Liver (tissue), 3 donors: ENCODE measurements at regions not wholly inside any gene's neighbourhood (a gene's known extent, or its start where the extent isn't known, plus 50 kb on each side); places are given as distances from the start of the nearest gene placed in this dataset.

Source experiments
- ATF3 ChIP-seq: IDR thresholded peaks from 2 replicates; pipeline ENCODE4 v1.6.1; 2016; ENCODE audit warnings: antibody characterized with exemption
- CTCF ChIP-seq: fragments of 150-350 bp; IDR thresholded peaks from 2 replicates; pipeline ENCODE4 v1.5.1; 2017; ENCODE audit warnings: improper control_type of control experiment, low read depth, low read length; ENCODE audit not compliant: missing input control
- EGR1 ChIP-seq, 2 donors: IDR thresholded peaks; 2 replicates each; pipeline ENCODE4 v1.6.1; 2016 to 2018; ENCODE audit warnings: antibody characterized with exemption in 2 of 2, low read depth in 2 of 2
- FOXA1 ChIP-seq: IDR thresholded peaks from 2 replicates; pipeline ENCODE4 v1.6.1; 2016; ENCODE audit warnings: antibody characterized with exemption
- HNF4G ChIP-seq: IDR thresholded peaks from 2 replicates; pipeline ENCODE4 v1.6.1; 2016; ENCODE audit warnings: antibody characterized with exemption
- JUND ChIP-seq, 2 donors: IDR thresholded peaks; 2 replicates each; pipeline ENCODE4 v1.6.1; 2016; ENCODE audit warnings: antibody characterized with exemption in 2 of 2
- RAD21 ChIP-seq, 2 donors: IDR thresholded peaks; 2 replicates each; pipeline ENCODE4 v1.6.1; 2016; ENCODE audit warnings: antibody characterized with exemption in 2 of 2, mild to moderate bottlenecking in 2 of 2
- REST ChIP-seq: IDR thresholded peaks from 2 replicates; pipeline ENCODE4 v1.6.1; 2016; ENCODE audit warnings: antibody characterized with exemption, mild to moderate bottlenecking
- RXRA ChIP-seq, 2 donors: IDR thresholded peaks; 2 replicates each; pipeline ENCODE4 v1.6.1; 2017 to 2018; ENCODE audit warnings: antibody characterized with exemption in 2 of 2, mild to moderate bottlenecking in 1 of 2
- YY1 ChIP-seq: IDR thresholded peaks from 2 replicates; pipeline ENCODE4 v1.6.1; 2016; ENCODE audit warnings: antibody characterized with exemption, mild to moderate bottlenecking
- donor health status: healthy.
- donor health status: healthy.

- TF ChIP-seq CTCF (no peak), EGR1 (IDR thresholded peaks at IDR 0.05; ENCODE audit: low read depth in 2 of 2) (no peak), JUND (IDR thresholded peaks at IDR 0.05) (no peak), FOXA1 (no peak), RAD21 (IDR thresholded peaks at IDR 0.05) (no peak), RXRA (IDR thresholded peaks at IDR 0.05) (no peak), REST (no peak), ATF3 (no peak), YY1 (no peak), HNF4G (no peak)
These were observed 606.8 kb upstream of the KLHL4 start for GRCh38 chrX:86910602-86911311.
